Liver (tissue), 8 donors: ENCODE measurements at regions not wholly inside any gene's neighbourhood (a gene's known extent, or its start where the extent isn't known, plus 50 kb on each side); places are given as distances from the start of the nearest gene placed in this dataset.

Experiments used
- DNase-seq: peaks from one replicate; pipeline ENCODE4 v3.0.0-alpha.2; 2017; ENCODE audit warnings: low spot score
- H3K27ac ChIP-seq, 2 donors: one replicate each; pipeline ENCODE4 v1.7.0; 2013; ENCODE audit warnings: inconsistent platforms in 2 of 2, low read length in 2 of 2, control low read depth in 1 of 2, low read depth in 1 of 2, mild to moderate bottlenecking in 1 of 2
- H3K27me3 ChIP-seq, 4 donors: one replicate each; pipeline versions ENCODE4 v1.6.1 to v1.7.0; 2013; ENCODE audit warnings: low read length in 3 of 4, inconsistent platforms in 1 of 4, mild to moderate bottlenecking in 1 of 4, moderate library complexity in 1 of 4; ENCODE audit not compliant: control insufficient read depth in 4 of 4, insufficient read depth in 4 of 4
- H3K36me3 ChIP-seq, 4 donors: one replicate each; pipeline versions ENCODE4 v1.6.1 to v1.7.0; 2013; ENCODE audit warnings: low read length in 3 of 4, mild to moderate bottlenecking in 3 of 4, low read depth in 1 of 4, moderate library complexity in 1 of 4; ENCODE audit not compliant: control insufficient read depth in 4 of 4, insufficient read depth in 3 of 4
- H3K4me1 ChIP-seq, 4 donors: one replicate each; pipeline versions ENCODE4 v1.6.1 to v1.7.0; 2013; ENCODE audit warnings: low read length in 3 of 4, mild to moderate bottlenecking in 3 of 4, moderate library complexity in 1 of 4; ENCODE audit not compliant: control insufficient read depth in 4 of 4, insufficient read depth in 4 of 4
- H3K4me3 ChIP-seq, 3 donors: one replicate each; pipeline versions ENCODE4 v1.6.1 to v1.7.0; 2013; ENCODE audit warnings: low read length in 3 of 3, control low read depth in 1 of 3, low read depth in 1 of 3, mild to moderate bottlenecking in 1 of 3
- H3K9ac ChIP-seq, 2 donors: one replicate each; pipeline ENCODE4 v1.7.0; 2013; ENCODE audit warnings: low read length in 2 of 2, mild to moderate bottlenecking in 2 of 2, moderate library complexity in 2 of 2, control low read depth in 1 of 2, low read depth in 1 of 2
- H3K9me3 ChIP-seq, 4 donors: one replicate each; pipeline versions ENCODE4 v1.6.1 to v1.7.0; 2013; ENCODE audit warnings: low read length in 3 of 4; ENCODE audit not compliant: control insufficient read depth in 4 of 4
- EGR1 ChIP-seq, 2 donors: IDR thresholded peaks; 2 replicates each; pipeline ENCODE4 v1.6.1; 2016 to 2018; ENCODE audit warnings: antibody characterized with exemption in 2 of 2, low read depth in 2 of 2
- FOXA2 ChIP-seq: IDR thresholded peaks from 2 replicates; pipeline ENCODE4 v1.6.1; 2016; ENCODE audit warnings: antibody characterized with exemption
- GABPA ChIP-seq, 2 donors: IDR thresholded peaks in 1 of 2; conservative IDR thresholded peaks in 1 of 2; 2 replicates each; pipeline ENCODE4 v1.6.1; 2016; ENCODE audit warnings: antibody characterized with exemption in 2 of 2, mild to moderate bottlenecking in 1 of 2, moderate library complexity in 1 of 2
- HNF4A ChIP-seq, 2 donors: conservative IDR thresholded peaks; 2 replicates each; pipeline ENCODE4 v1.6.1; 2016; ENCODE audit warnings: antibody characterized with exemption in 2 of 2, mild to moderate bottlenecking in 2 of 2
- HNF4G ChIP-seq: IDR thresholded peaks from 2 replicates; pipeline ENCODE4 v1.6.1; 2016; ENCODE audit warnings: antibody characterized with exemption
- JUND ChIP-seq, 2 donors: IDR thresholded peaks; 2 replicates each; pipeline ENCODE4 v1.6.1; 2016; ENCODE audit warnings: antibody characterized with exemption in 2 of 2
- MAX ChIP-seq: IDR thresholded peaks from 2 replicates; pipeline ENCODE4 v1.6.1; 2016; ENCODE audit warnings: antibody characterized with exemption
- NR2F2 ChIP-seq: IDR thresholded peaks from 2 replicates; pipeline ENCODE4 v1.6.1; 2016; ENCODE audit warnings: antibody characterized with exemption
- RAD21 ChIP-seq, 2 donors: IDR thresholded peaks; 2 replicates each; pipeline ENCODE4 v1.6.1; 2016; ENCODE audit warnings: antibody characterized with exemption in 2 of 2, mild to moderate bottlenecking in 2 of 2
- REST ChIP-seq: IDR thresholded peaks from 2 replicates; pipeline ENCODE4 v1.6.1; 2016; ENCODE audit warnings: antibody characterized with exemption, mild to moderate bottlenecking
- RXRA ChIP-seq, 2 donors: IDR thresholded peaks; 2 replicates each; pipeline ENCODE4 v1.6.1; 2017 to 2018; ENCODE audit warnings: antibody characterized with exemption in 2 of 2, mild to moderate bottlenecking in 1 of 2
- TAF1 ChIP-seq: conservative IDR thresholded peaks from 2 replicates; pipeline ENCODE4 v1.6.1; 2016; ENCODE audit warnings: antibody characterized with exemption, mild to moderate bottlenecking
- YY1 ChIP-seq: IDR thresholded peaks from 2 replicates; pipeline ENCODE4 v1.6.1; 2016; ENCODE audit warnings: antibody characterized with exemption, mild to moderate bottlenecking
- ZBTB33 ChIP-seq: IDR thresholded peaks from 2 replicates; pipeline ENCODE4 v1.6.1; 2016; ENCODE audit warnings: antibody characterized with exemption
- WGBS: extraction: QIAGEN DNeasy Blood & Tissue Kit; methylation state at CpG from one replicate; pipeline ENCODE4 v1.1.7; 2013; 5-methylcytosine and 5-hydroxymethylcytosine counted together
- TF ChIP-seq, protein P1 (sequence below): IDR thresholded peaks from 2 replicates; pipeline ENCODE4 v1.6.1; 2016; ENCODE audit warnings: antibody characterized with exemption
- TF ChIP-seq, protein P2 (sequence below): fragments of 150-350 bp; IDR thresholded peaks from 2 replicates; pipeline ENCODE4 v1.5.1; 2017; ENCODE audit warnings: improper control_type of control experiment, low read depth, low read length; ENCODE audit not compliant: missing input control
- donor health status: healthy.
- donor health status: healthy.
- donor health status: healthy.
- donor health status: healthy.
- donor health status: healthy.

- Histone ChIP-seq H3K9ac (no peak overlapping the region), H3K4me1 (no peaks in the 10 kb centered on the region), H3K27ac (no peak overlapping the region), H3K27me3 (no peaks in the 10 kb centered on the region), H3K36me3 (no peaks in the 10 kb centered on the region), H3K4me3 (no peak overlapping the region), H3K9me3 (no peaks in the 10 kb centered on the region)
- no peak for TF ChIP-seq HNF4G
- TF ChIP-seq YY1, result no peak
- TF ChIP-seq, protein P1, sequence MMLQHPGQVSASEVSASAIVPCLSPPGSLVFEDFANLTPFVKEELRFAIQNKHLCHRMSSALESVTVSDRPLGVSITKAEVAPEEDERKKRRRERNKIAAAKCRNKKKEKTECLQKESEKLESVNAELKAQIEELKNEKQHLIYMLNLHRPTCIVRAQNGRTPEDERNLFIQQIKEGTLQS, result no peak
- no peak for TF ChIP-seq JUND (IDR thresholded peaks at IDR 0.05)
- no peak for TF ChIP-seq EGR1 (IDR thresholded peaks at IDR 0.05; ENCODE audit: low read depth in 2 of 2)
- no peak for TF ChIP-seq GABPA (IDR thresholded peaks at IDR 0.05 in 1 of 2, conservative IDR thresholded peaks at IDR 0.05 in 1 of 2)
- no peak for TF ChIP-seq HNF4A (conservative IDR thresholded peaks at IDR 0.05)
- TF ChIP-seq MAX, result no peak
- TF ChIP-seq ZBTB33, result no peak
- no peak for TF ChIP-seq REST
- no peak for TF ChIP-seq RXRA (IDR thresholded peaks at IDR 0.05)
- TF ChIP-seq FOXA2, result no peak
- TF ChIP-seq, protein P2, sequence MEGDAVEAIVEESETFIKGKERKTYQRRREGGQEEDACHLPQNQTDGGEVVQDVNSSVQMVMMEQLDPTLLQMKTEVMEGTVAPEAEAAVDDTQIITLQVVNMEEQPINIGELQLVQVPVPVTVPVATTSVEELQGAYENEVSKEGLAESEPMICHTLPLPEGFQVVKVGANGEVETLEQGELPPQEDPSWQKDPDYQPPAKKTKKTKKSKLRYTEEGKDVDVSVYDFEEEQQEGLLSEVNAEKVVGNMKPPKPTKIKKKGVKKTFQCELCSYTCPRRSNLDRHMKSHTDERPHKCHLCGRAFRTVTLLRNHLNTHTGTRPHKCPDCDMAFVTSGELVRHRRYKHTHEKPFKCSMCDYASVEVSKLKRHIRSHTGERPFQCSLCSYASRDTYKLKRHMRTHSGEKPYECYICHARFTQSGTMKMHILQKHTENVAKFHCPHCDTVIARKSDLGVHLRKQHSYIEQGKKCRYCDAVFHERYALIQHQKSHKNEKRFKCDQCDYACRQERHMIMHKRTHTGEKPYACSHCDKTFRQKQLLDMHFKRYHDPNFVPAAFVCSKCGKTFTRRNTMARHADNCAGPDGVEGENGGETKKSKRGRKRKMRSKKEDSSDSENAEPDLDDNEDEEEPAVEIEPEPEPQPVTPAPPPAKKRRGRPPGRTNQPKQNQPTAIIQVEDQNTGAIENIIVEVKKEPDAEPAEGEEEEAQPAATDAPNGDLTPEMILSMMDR, result no peak
- 65% methylated on average over 1 of the region's 1 CpG for WGBS
- no peak for DNase-seq
Measured at GRCh38 chr3:18076301-18076700, 333.9 kb upstream of the TBC1D5 start.

- H3K4me3 ChIP-seq, result no peak overlapping the region
- H3K27me3 ChIP-seq, result no peaks in the 10 kb centered on the region
- H3K9me3 ChIP-seq, result no peaks in the 10 kb centered on the region
- no peak overlapping the region for H3K27ac ChIP-seq
- 93% methylated on average over 1 of the region's 1 CpG for WGBS
- DNase-seq, result no peak
- H3K36me3 ChIP-seq, result no peaks in the 10 kb centered on the region
- H3K4me1 ChIP-seq, result no peaks in the 10 kb centered on the region
- H3K9ac ChIP-seq, result no peak overlapping the region
- no peak for TF ChIP-seq JUND (IDR thresholded peaks at IDR 0.05)
- TF ChIP-seq EGR1 (IDR thresholded peaks at IDR 0.05; ENCODE audit: low read depth in 2 of 2), result no peak
- TF ChIP-seq FOXA2, result no peak
- TF ChIP-seq GABPA (IDR thresholded peaks at IDR 0.05 in 1 of 2, conservative IDR thresholded peaks at IDR 0.05 in 1 of 2), result no peak
- TF ChIP-seq REST, result no peak
- TF ChIP-seq, protein P1, result no peak
- no peak for TF ChIP-seq RXRA (IDR thresholded peaks at IDR 0.05)
- no peak for TF ChIP-seq NR2F2
- TF ChIP-seq RAD21 (IDR thresholded peaks at IDR 0.05), result no peak
- no peak for TF ChIP-seq TAF1
- no peak for TF ChIP-seq ZBTB33
- no peak for TF ChIP-seq YY1
- TF ChIP-seq HNF4A (conservative IDR thresholded peaks at IDR 0.05), result no peak
- no peak for TF ChIP-seq MAX
Measured at GRCh38 chr3:18075799-18076198, 333.4 kb upstream of the TBC1D5 start.
